HEK293T (cell line): ENCODE measurements at regions not wholly inside any gene's neighbourhood (a gene's known extent, or its start where the extent isn't known, plus 50 kb on each side); places are given as distances from the start of the nearest gene placed in this dataset.

Experiments
- CTCF ChIA-PET: fragments of 350-600 bp; formaldehyde crosslinking; extraction: SDS; loops from one replicate; lab custom pipeline; 2021; ENCODE audit warnings: antibody characterized with exemption, inconsistent platforms; lab: Yijun Ruan, JAX
- POLR2A ChIA-PET: fragments of 350-600 bp; formaldehyde crosslinking; extraction: SDS; loops from one replicate; lab custom pipeline; 2020; ENCODE audit warnings: antibody characterized with exemption, inconsistent platforms; lab: Yijun Ruan, JAX
- DNase-seq: peaks from one replicate; pipeline ENCODE4 v3.0.0; 2012; ENCODE audit warnings: mixed read lengths; ENCODE audit errors: extremely low spot score
- ARNT ChIP-seq: fragments of 450-650 bp; IDR thresholded peaks from 2 replicates; pipeline ENCODE4 v1.6.1; 2017; ENCODE audit warnings: mild to moderate bottlenecking
- BHLHE40 ChIP-seq: fragments of 450-650 bp; IDR thresholded peaks from 2 replicates; pipeline ENCODE4 v1.6.1; 2016; ENCODE audit warnings: mild to moderate bottlenecking, moderate library complexity, borderline replicate concordance
- CTBP1 ChIP-seq: fragments of 450-650 bp; IDR thresholded peaks from 2 replicates; pipeline ENCODE4 v1.6.1; 2016; ENCODE audit warnings: borderline replicate concordance
- ELF4 ChIP-seq: fragments of 450-650 bp; IDR thresholded peaks from 2 replicates; pipeline ENCODE4 v1.6.1; 2017; ENCODE audit warnings: antibody characterized with exemption
- FOXA1 ChIP-seq: fragments of 450-650 bp; IDR thresholded peaks from 2 replicates; pipeline ENCODE4 v1.6.1; 2016; ENCODE audit warnings: mild to moderate bottlenecking
- FOXK2 ChIP-seq: fragments of 450-650 bp; IDR thresholded peaks from 2 replicates; pipeline ENCODE4 v1.6.1; 2016; ENCODE audit warnings: mild to moderate bottlenecking
- FOXM1 ChIP-seq: fragments of 450-650 bp; IDR thresholded peaks from 2 replicates; pipeline ENCODE4 v1.6.1; 2017; ENCODE audit warnings: mild to moderate bottlenecking, borderline replicate concordance
- HDGF ChIP-seq: fragments of 450-650 bp; IDR thresholded peaks from 2 replicates; pipeline ENCODE4 v1.6.1; 2017; ENCODE audit warnings: antibody characterized with exemption, borderline replicate concordance
- L3MBTL2 ChIP-seq: fragments of 450-650 bp; conservative IDR thresholded peaks from 2 replicates; pipeline ENCODE4 v1.6.1; 2016; ENCODE audit warnings: mild to moderate bottlenecking
- LEF1 ChIP-seq: fragments of 450-650 bp; IDR thresholded peaks from 2 replicates; pipeline ENCODE4 v1.6.1; 2017; ENCODE audit warnings: mild to moderate bottlenecking, borderline replicate concordance
- NFRKB ChIP-seq: fragments of 450-650 bp; IDR thresholded peaks from 2 replicates; pipeline ENCODE4 v1.6.1; 2016; ENCODE audit warnings: mild to moderate bottlenecking, moderate library complexity
- PKNOX1 ChIP-seq: fragments of 450-650 bp; IDR thresholded peaks from 2 replicates; pipeline ENCODE4 v1.6.1; 2016
- SP1 ChIP-seq: fragments of 450-650 bp; IDR thresholded peaks from 2 replicates; pipeline ENCODE4 v1.6.1; 2017
- SUZ12 ChIP-seq: fragments of 450-650 bp; IDR thresholded peaks from 2 replicates; pipeline ENCODE4 v1.6.1; 2016; ENCODE audit warnings: mild to moderate bottlenecking
- TARDBP ChIP-seq: fragments of 450-650 bp; IDR thresholded peaks from 2 replicates; pipeline ENCODE4 v1.6.1; 2016
- ZNF384 ChIP-seq: fragments of 450-650 bp; IDR thresholded peaks from 2 replicates; pipeline ENCODE4 v1.6.1; 2016

- no peak for TF ChIP-seq FOXK2
- ChIA-PET POLR2A (no interaction called here), CTCF (no interaction called here)
- DNase-seq: no peak
These were observed 141.3 kb downstream of the CD47 start for GRCh38 chr3:107949394-107949970.

DNA sequence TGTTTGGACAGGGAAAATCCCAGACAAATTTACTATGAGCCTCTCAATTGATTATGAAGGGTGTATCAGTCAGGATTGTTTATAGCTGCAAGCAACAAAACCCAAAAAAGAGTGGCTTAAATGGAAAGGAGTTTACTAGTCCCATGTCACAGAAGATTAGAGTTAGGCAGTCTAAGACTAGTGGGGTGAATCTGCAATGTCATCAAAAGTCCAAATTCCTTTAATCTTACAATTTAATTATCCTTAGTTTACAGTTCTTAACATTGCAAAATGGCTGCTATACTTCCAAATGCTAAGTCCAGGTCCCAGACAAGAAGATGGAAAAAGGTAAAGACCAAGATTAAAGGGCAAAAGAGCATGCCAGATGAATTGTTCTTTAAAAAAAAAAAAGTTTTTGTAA is 143.6 kb downstream of the CD47 start:
- ChIA-PET POLR2A (no interaction called here), CTCF (no interaction called here)
- no peak for DNase-seq
- TF ChIP-seq FOXM1 (no peak), LEF1 (no peak), FOXA1 (no peak), BHLHE40 (no peak), ELF4 (no peak), ARNT (no peak), CTBP1 (no peak), TARDBP (no peak), FOXK2 (no peak)

DNA sequence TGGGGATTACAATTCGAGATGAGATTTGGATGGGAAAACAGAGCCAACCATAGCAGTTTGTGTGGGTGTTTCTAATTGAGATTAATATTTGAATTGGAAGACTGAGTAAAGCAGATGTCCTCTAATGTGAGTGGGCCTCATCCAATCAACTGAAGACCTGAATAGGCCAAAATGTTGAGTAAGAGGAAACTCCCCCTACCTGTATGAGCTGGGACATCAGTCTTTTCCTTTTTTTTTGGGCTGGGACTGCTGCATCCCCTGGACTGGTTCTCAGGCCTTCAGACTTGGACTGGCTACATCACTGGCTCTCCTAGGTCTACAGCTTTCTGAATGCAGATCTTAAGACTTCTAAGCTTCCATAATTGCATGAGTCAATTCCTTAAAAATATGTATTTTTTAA is 144.1 kb downstream of the CD47 start:
- TF ChIP-seq FOXM1 (no peak), ZNF384 (no peak), FOXK2 (no peak), SUZ12 (no peak), L3MBTL2 (no peak), ELF4 (no peak), FOXA1 (no peak), NFRKB (no peak), CTBP1 (no peak), PKNOX1 (no peak), TARDBP (no peak), SP1 (no peak), ARNT (no peak), LEF1 (no peak), BHLHE40 (no peak)
- no peak for DNase-seq
- ChIA-PET CTCF (no interaction called here), POLR2A (no interaction called here)

GRCh38 chr3:107945417-107946094 is 145.3 kb downstream of the CD47 start:
- no peak for DNase-seq
- TF ChIP-seq TARDBP: no peak
- TF ChIP-seq FOXK2: no peak
- TF ChIP-seq L3MBTL2: no peak
- no peak for TF ChIP-seq LEF1
- TF ChIP-seq ZNF384: no peak
- no peak for TF ChIP-seq HDGF
- TF ChIP-seq ARNT: no peak
- no peak for TF ChIP-seq CTBP1
- TF ChIP-seq FOXM1: no peak
- no peak for TF ChIP-seq BHLHE40
- no peak for TF ChIP-seq SUZ12
- no peak for TF ChIP-seq NFRKB
- no peak for TF ChIP-seq FOXA1
- no peak for TF ChIP-seq PKNOX1
- TF ChIP-seq SP1: no peak
- no peak for TF ChIP-seq ELF4
- ChIA-PET POLR2A (no interaction called here), CTCF (no interaction called here)

- no peak for TF ChIP-seq SUZ12
- TF ChIP-seq L3MBTL2: no peak
- no peak for TF ChIP-seq ARNT
- no peak for TF ChIP-seq HDGF
- no peak for TF ChIP-seq NFRKB
- TF ChIP-seq SP1: no peak
- no peak for TF ChIP-seq FOXK2
- no peak for TF ChIP-seq ELF4
- TF ChIP-seq ZNF384: no peak
- POLR2A ChIA-PET: interaction anchor here (0.5 kb wide), 1 partner anchor 10 kb away, joined by 4 read pairs; no protein-coding TSS in a partner anchor
- DNase-seq: no peak
- CTCF ChIA-PET: interaction anchor here (0.6 to 1.1 kb wide), 3 partner anchors 13 to 280 kb away, joined by 3 to 4 read pairs (median 3); no protein-coding TSS in a partner anchor
These were observed 146.9 kb downstream of the CD47 start for GRCh38 chr3:107943786-107944523.

- no peak for TF ChIP-seq LEF1
- TF ChIP-seq SUZ12: no peak
- no peak for TF ChIP-seq ZNF384
- TF ChIP-seq FOXM1: no peak
- POLR2A ChIA-PET: interaction anchor here (0.5 kb wide), 1 partner anchor 11 kb away, joined by 4 read pairs; no protein-coding TSS in a partner anchor
- CTCF ChIA-PET: interaction anchor here (0.6 to 1.3 kb wide), 4 partner anchors 12 to 281 kb away, joined by 3 to 4 read pairs (median 3); no protein-coding TSS in a partner anchor
- DNase-seq: no peak
These were observed 147.7 kb downstream of the CD47 start for GRCh38 chr3:107942951-107943749.
